ENCODE measurements at regions not wholly inside any gene's neighbourhood (a gene's known extent, or its start where the extent isn't known, plus 50 kb on each side); places are given as distances from the start of the nearest gene placed in this dataset.

DNA sequence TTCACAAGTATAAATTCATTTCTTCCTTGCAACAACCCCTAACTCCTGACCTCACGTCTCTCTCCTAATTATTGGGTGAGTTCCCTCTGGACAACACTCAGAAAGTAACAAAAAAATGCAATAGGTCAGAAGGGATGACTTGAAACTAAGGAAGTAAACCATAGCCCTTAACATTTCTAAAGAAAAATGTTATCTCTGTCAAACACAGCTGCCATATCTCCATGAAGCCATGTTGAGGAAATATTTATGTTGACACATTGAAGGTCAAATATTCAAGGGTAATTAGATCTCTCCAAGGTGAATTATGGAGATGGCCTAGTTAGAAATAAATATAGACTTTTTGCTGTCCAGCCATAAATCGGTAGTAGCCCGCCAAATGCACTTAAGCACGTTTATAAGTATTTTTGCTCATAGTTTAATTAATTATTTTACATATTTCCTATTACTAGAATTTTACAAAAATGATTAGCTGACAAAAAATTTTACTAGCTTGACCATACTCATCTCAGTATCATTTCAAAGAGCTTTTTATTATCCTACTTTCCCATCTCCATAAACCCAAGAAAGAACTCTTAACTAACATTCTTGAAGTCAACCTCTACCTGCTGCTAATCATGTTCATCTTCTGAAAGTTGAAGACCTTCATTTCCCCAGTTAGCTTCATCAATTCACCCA, 160.1 kb upstream of the PKN2 start:
- TF ChIP-seq, protein P1, sequence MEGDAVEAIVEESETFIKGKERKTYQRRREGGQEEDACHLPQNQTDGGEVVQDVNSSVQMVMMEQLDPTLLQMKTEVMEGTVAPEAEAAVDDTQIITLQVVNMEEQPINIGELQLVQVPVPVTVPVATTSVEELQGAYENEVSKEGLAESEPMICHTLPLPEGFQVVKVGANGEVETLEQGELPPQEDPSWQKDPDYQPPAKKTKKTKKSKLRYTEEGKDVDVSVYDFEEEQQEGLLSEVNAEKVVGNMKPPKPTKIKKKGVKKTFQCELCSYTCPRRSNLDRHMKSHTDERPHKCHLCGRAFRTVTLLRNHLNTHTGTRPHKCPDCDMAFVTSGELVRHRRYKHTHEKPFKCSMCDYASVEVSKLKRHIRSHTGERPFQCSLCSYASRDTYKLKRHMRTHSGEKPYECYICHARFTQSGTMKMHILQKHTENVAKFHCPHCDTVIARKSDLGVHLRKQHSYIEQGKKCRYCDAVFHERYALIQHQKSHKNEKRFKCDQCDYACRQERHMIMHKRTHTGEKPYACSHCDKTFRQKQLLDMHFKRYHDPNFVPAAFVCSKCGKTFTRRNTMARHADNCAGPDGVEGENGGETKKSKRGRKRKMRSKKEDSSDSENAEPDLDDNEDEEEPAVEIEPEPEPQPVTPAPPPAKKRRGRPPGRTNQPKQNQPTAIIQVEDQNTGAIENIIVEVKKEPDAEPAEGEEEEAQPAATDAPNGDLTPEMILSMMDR (IDR thresholded peaks at IDR 0.05), result no peak
- no peak for TF ChIP-seq POLR2A (IDR thresholded peaks at IDR 0.05)
